Activated naive CD8-positive, alpha-beta T cell treated with anti-CD3 and anti-CD28 coated beads, Interleukin-2, amount 10 ng/mL, durations not matched to agents 7 days and 5 days (primary cell): ENCODE measurements at regions not wholly inside any gene's neighbourhood (a gene's known extent, or its start where the extent isn't known, plus 50 kb on each side); places are given as distances from the start of the nearest gene placed in this dataset.

Experiments used
- ATAC-seq: fragments of 150-1000 bp; cut with Tn5 transposase; one replicate; pipeline ENCODE4 v1.10.0; 2021; ENCODE audit warnings: low read depth, moderate library complexity
- POLR2A ChIA-PET: fragments of 350-600 bp; sonication (Branson Sonifier 250); formaldehyde crosslinking; loops from one replicate; lab custom pipeline; 2021; ENCODE audit warnings: antibody characterized with exemption; lab: Charles Lee
- DNase-seq: peaks from one replicate; pipeline ENCODE4 v3.0.0; 2021
- H3K27ac Mint-ChIP-seq: one replicate; pipeline ENCODE4 v1.8.0; 2022; ENCODE audit warnings: mild to moderate bottlenecking, mixed read lengths
- H3K27me3 Mint-ChIP-seq: one replicate; pipeline ENCODE4 v1.8.0; 2022; ENCODE audit warnings: mild to moderate bottlenecking, moderate library complexity, mixed read lengths
- H3K36me3 Mint-ChIP-seq: one replicate; pipeline ENCODE4 v1.8.0; 2021; ENCODE audit warnings: mild to moderate bottlenecking, mixed read lengths
- H3K4me1 Mint-ChIP-seq: one replicate; pipeline ENCODE4 v1.8.0; 2021; ENCODE audit warnings: mixed read lengths
- H3K4me3 Mint-ChIP-seq: one replicate; pipeline ENCODE4 v1.8.0; 2022; ENCODE audit warnings: mild to moderate bottlenecking, moderate library complexity, mixed read lengths
- H3K9me3 Mint-ChIP-seq: one replicate; pipeline ENCODE4 v1.8.0; 2021; ENCODE audit warnings: mixed read lengths

DNA sequence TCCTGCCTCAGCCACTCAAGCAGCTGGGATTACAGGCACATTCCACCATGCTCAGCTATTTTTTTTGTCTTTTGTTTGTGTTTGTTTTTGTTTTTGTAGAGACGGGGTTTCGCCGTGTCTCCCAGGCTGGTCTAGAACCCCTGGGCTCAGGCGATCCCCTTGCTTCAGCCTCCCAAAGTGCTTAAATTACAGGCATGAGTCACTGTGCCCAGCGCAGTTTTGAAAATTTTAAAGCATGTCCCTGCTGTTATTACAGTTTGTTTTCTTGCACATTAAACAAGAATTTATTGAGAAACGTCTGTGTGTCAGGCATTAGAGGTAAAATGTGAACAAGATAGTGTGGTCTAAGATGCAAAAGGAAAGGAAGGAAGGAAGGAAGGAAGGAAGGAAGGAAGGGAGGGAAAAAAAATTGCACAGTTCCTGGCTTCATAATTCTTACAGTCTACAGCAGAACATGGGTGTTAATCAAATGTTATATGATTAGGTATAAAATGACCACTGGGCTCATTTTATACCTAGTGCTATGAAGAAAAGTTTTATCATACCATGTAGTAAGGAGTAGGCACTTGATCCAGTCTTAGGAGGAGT, 205.4 kb downstream of the SNX18 start:
- ATAC-seq (no peak), DNase-seq (no peak)
- Mint-ChIP-seq H3K27me3 (peaks cover 10% of the 10 kb centered on the region), H3K9me3 (peaks cover 5% of the 10 kb centered on the region), H3K27ac (no peak overlapping the region), H3K36me3 (peaks cover 1% of the 10 kb centered on the region), H3K4me3 (no peak overlapping the region), H3K4me1 (peaks cover 1% of the 10 kb centered on the region)
- POLR2A ChIA-PET = no interaction called here

DNA sequence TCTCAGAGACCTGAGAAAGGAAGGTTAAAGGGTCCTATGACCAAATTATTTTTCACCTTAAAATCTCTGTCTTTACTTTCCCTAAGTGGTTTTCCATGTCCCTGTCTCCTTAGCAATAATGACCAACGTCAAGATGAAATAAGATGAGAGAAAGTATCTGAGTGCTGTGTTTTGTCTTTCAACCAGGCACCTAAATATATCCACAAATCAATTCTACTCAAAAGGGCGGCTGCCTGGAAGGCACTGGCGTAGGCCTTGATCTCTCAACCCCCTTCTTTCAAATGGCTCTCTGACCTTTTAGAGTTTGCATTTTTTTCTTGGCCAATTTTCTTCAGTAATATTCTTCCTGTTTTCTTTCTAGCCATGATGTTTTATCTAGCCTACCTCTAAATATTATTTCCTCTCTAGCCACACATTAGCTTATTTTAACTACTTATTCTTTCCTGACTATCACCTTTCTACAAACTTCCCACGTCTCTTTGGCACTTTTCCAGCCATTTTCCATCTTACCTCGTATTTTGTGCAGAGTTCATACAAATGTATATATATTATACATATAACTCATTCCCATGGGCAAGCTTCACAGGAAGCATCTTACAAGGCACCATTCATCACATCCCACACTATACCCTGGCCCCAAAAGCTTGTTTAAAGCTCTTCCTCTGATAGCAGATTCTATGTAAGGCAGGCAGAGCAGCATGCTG, 204.5 kb downstream of the SNX18 start:
- POLR2A ChIA-PET = no interaction called here
- Mint-ChIP-seq H3K27ac (no peak overlapping the region), H3K4me3 (no peak overlapping the region), H3K36me3 (peaks cover 1% of the 10 kb centered on the region), H3K27me3 (peaks cover 6% of the 10 kb centered on the region), H3K9me3 (peaks cover 5% of the 10 kb centered on the region), H3K4me1 (peaks cover 4% of the 10 kb centered on the region)
- DNase-seq (no peak), ATAC-seq (no peak)

DNA sequence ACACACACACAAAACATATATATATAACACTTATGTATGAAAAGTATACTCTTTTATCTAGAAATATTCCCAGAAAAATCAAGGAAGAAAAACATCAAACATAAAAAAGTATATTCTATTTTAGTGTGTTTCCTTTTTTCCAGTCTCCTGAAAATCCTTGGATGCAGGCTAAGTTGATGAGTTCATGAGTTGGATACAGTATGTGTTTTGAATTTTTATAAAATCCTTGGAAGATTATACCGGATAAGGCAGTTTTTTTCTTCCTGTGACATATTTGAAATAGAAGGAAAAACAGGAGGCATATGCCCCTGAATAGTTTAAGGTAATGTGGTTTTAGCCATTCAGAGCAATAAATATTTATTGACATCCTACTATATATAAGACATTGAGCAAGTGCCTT, 203.6 kb downstream of the SNX18 start:
- Mint-ChIP-seq H3K27ac (no peak overlapping the region), H3K4me3 (no peak overlapping the region), H3K36me3 (peaks cover 1% of the 10 kb centered on the region), H3K9me3 (peaks cover 5% of the 10 kb centered on the region), H3K27me3 (no peaks in the 10 kb centered on the region), H3K4me1 (peaks cover 4% of the 10 kb centered on the region)
- DNase-seq = no peak
- no peak for ATAC-seq
- POLR2A ChIA-PET = no interaction called here

DNA sequence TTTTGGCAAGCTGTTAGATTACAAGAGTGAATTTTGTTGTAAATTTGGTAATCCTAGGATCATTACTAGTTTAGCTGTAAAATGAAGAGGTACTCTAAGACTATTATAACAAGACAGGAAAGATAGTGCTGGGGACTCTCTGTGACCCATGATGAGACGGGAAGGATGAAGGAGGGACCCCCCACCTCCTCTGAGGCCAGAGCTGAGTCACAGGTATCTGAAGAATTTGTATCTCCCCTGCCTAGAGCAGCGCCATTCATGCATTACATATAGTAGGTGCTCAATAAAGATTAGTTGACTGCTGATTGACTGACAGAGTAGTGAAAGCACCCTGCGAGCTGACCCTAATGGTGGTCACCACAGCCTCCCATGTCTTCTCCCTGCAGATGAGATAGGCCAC, 202.8 kb downstream of the SNX18 start:
- Mint-ChIP-seq H3K27me3 (no peaks in the 10 kb centered on the region), H3K4me3 (no peak overlapping the region), H3K9me3 (peaks cover 9% of the 10 kb centered on the region), H3K4me1 (peaks cover 4% of the 10 kb centered on the region), H3K36me3 (peaks cover 1% of the 10 kb centered on the region), H3K27ac (no peak overlapping the region)
- ATAC-seq (no peak), DNase-seq (no peak)
- POLR2A ChIA-PET = no interaction called here

DNA sequence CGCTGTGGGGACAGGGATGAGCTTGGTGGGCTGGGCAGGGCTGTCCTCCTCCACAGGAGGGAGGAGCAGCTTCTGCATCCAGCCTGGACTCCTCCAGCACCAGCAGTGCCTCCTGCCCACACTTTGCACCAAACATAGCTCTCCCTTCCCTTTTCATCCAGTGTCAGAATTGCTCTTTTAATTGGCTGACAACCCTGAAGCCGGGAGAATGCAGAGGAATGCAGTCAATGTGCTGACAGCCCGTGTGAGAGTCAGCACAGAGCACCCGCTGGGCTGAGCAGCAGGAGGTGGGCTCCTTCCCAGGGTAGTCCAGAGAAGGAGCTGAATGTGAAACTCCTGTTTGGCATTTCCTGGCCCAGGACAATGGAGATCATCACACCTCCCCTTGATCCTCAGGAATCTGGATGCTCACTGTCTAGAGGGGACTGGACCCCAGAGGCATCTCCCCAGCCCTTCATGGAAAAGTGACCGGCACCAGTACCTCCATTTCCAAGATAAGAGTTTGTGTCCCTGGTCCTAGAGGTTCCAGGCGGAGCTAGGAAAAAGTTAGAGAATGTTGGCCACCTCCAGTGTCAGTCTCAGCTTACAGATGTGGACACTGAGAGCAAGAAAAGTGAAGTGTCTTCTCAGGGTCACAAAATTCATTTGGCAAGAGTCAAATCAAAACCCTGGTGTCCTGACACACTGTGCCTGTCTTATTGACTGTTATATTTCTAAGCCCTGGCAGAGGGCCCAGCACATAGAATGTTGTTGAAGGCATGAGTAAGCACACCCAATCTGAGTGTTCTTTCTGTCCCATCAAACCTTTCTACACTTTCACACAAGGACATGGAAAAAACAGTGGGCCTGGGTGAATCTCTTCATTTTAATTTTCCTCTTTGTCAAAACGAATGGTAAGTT, 202.1 kb downstream of the SNX18 start:
- Mint-ChIP-seq H3K36me3 (peaks cover 1% of the 10 kb centered on the region), H3K27me3 (no peaks in the 10 kb centered on the region), H3K9me3 (peaks cover 11% of the 10 kb centered on the region), H3K27ac (no peak overlapping the region), H3K4me3 (no peak overlapping the region), H3K4me1 (peaks cover 4% of the 10 kb centered on the region)
- POLR2A ChIA-PET = no interaction called here
- DNase-seq (no peak), ATAC-seq (no peak)

DNA sequence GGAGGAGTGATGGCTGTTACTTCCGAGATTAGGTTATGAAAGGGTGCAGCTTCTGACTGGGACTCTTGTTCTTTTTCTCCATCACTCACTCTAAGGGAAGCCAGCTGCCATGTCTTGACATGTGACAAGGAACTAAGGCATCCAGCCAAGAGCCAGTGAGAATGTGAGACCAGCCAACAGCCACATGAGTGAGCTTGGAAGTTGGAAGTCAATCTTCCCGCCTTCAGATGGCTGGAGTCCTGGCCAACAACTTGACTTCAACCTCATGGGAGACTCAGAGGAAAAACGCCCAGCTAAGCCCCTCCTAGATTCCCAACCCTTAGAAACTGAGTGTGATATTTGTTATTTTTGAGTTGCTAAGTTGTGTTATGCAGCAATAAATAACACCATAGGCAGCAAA, 201.1 kb downstream of the SNX18 start:
- Mint-ChIP-seq H3K27ac (no peak overlapping the region), H3K4me3 (no peak overlapping the region), H3K9me3 (peaks cover 12% of the 10 kb centered on the region), H3K27me3 (no peaks in the 10 kb centered on the region), H3K36me3 (peaks cover 3% of the 10 kb centered on the region), H3K4me1 (peaks cover 4% of the 10 kb centered on the region)
- POLR2A ChIA-PET = no interaction called here
- no peak for ATAC-seq
- DNase-seq = no peak

DNA sequence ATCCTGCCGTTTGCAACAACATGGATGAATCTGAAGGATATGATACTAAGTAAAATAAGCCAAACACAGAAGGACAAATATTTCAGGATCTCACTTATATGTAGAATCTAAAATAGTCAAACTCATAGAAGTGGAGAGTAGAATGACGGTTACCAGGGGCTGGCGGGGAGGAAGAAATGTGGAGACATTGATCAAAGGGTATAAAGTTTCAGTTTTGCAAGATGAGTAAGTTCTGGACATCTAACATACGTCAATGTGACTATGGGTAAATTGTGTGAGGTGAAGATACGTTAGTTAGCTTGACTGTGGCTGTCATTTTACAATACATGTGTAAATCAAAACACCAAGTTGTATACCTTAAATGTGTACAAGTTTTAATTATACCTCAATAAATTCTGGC, 200.3 kb downstream of the SNX18 start:
- H3K27me3 Mint-ChIP-seq = no peaks in the 10 kb centered on the region
- POLR2A ChIA-PET = no interaction called here
- H3K4me3 Mint-ChIP-seq = no peak overlapping the region
- peaks cover 4% of the 10 kb centered on the region for H3K4me1 Mint-ChIP-seq
- H3K36me3 Mint-ChIP-seq = peaks cover 3% of the 10 kb centered on the region
- peaks cover 11% of the 10 kb centered on the region for H3K9me3 Mint-ChIP-seq
- DNase-seq = no peak
- peak overlapping the region; percentile 0 for H3K27ac Mint-ChIP-seq
- peak; percentile 66 for ATAC-seq

DNA sequence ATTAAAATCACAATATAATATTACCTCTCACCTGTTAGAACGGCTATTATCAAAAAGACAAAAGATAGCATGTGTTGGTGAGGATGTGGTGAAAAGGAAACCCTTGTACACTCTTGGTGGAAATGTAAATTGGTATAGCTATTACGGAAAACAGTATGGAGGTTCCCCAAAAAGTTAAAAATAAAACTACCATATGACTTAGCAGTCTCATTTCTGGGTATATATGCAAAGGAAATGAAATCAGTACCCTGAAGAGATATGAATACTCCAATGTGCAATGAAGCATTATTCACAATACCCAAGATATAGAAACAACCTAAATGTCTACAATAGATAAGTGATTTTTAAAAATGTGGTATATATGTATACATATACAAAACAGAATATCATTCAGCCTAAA, 199.9 kb downstream of the SNX18 start:
- Mint-ChIP-seq H3K4me3 (no peak overlapping the region), H3K9me3 (peaks cover 11% of the 10 kb centered on the region), H3K27me3 (no peaks in the 10 kb centered on the region), H3K27ac (no peak overlapping the region), H3K36me3 (peaks cover 3% of the 10 kb centered on the region), H3K4me1 (peaks cover 4% of the 10 kb centered on the region)
- POLR2A ChIA-PET = no interaction called here
- ATAC-seq (peak; percentile 32), DNase-seq (no peak)

DNA sequence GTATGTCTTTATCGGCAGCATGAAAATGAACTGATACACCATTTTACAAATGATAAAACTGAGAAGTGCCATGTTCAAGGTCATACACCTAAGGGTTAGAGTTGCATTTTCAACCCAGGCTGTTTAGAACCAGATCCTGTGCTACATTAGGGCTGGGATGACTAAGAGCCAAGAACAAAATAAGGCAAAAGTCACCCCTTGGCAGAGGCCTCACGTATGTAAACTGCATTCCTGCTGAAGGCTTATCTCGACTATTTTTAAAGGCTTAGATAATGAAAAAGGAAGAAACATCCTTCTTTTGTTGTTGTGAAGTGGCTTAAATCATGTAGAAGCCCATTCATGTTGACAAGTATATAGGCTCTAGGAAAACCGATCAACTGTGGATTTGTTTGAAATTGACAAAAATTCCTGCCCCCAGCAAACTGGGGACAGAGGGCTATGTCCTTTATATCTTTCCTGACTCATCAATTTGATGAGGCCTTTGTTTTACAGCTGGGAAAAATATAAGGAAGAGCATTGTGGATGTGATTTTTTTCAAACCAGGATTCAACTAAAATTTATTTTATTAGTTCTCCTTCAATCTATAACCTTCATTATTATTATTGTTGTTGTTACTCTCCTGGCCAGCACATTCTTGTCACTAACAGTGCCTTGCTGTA, 196.5 kb downstream of the SNX18 start:
- no peak for DNase-seq
- Mint-ChIP-seq H3K4me3 (no peak overlapping the region), H3K27me3 (peaks cover 2% of the 10 kb centered on the region), H3K9me3 (peaks cover 12% of the 10 kb centered on the region), H3K27ac (no peak overlapping the region), H3K4me1 (peaks cover 4% of the 10 kb centered on the region), H3K36me3 (peaks cover 3% of the 10 kb centered on the region)
- POLR2A ChIA-PET = no interaction called here
- ATAC-seq = no peak

DNA sequence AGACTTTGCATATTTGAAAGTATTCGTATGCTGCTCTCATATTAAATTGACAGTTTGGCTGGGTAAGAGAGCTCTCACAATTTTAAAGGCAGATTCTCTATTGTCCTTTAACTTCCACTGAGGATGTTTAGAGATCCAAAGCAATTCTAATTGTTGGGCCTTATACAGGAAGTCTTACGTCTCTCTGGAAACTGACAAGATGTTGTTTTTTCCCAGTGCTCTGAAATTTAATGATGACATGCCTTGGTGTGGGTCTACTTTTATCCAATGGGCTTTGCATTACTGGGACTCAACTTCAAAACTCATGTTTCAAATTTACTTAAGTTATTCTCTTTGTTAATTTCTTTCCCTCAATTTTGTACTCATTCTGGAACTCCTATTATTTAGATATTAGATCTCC, 191.5 kb downstream of the SNX18 start:
- POLR2A ChIA-PET = no interaction called here
- Mint-ChIP-seq H3K4me3 (no peak overlapping the region), H3K27ac (no peak overlapping the region)

DNA sequence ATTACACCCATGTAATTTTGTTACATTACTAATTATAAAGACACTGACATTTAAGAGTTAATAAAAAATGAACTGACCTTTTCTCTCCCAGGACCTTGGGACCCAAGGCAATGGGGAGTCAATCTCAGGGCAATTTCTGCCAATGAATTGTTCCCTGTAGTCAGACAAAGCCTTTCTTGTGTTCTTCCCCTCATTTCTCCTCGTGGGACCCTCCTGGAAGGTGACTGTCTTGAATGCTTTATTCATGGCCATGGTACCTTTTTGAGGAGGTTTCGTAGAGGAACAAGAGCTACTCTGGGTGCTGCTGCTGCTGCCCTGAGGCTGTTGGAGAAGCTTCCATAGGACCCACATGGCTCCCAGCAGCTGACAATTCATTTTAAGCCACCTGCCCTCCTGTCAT, 190.3 kb downstream of the SNX18 start:
- no peak for DNase-seq
- no peak for ATAC-seq
- peaks cover 2% of the 10 kb centered on the region for H3K27me3 Mint-ChIP-seq
- POLR2A ChIA-PET = no interaction called here
- H3K4me1 Mint-ChIP-seq = no peaks in the 10 kb centered on the region
- H3K4me3 Mint-ChIP-seq = no peak overlapping the region
- H3K9me3 Mint-ChIP-seq = peaks cover 1% of the 10 kb centered on the region
- H3K36me3 Mint-ChIP-seq = peaks cover 1% of the 10 kb centered on the region
- no peak overlapping the region for H3K27ac Mint-ChIP-seq

More for the DNA sequence above, 191.5 kb downstream of the SNX18 start:
- peaks cover 2% of the 10 kb centered on the region for H3K27me3 Mint-ChIP-seq
- no peaks in the 10 kb centered on the region for H3K4me1 Mint-ChIP-seq
- peaks cover 3% of the 10 kb centered on the region for H3K36me3 Mint-ChIP-seq
- ATAC-seq (no peak), DNase-seq (no peak)
- peaks cover 6% of the 10 kb centered on the region for H3K9me3 Mint-ChIP-seq

DNA sequence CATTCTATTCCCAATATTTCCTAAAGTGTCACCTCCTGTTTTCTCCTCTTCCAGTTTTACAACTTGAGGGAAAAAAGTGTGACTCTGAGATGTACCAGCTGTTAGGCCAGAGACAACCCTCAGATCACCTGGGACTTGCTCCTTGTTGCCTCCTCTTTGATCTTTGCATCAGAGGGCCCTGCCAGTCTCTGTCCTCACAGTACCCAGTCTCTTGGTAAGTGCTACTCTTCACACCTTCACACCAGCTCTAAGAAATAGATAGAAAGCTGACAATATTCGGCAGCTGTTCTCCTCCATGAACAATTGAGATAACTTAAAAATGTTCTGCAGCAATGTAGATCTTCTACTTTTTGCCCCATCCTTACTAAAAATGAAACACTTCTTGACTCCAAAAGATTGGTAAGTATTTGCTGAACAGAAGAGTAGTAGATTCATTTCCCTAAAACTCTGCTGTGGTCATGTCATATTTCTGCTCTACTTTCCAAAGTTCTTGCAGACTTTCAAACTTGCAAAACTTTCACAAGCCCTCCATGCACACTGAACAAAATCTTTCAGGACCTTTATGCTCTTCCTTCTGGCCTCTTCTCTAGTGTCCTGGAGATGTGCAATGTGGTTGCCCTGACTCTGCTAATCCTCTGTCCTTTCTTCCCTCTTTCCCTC, 188.6 kb downstream of the SNX18 start:
- DNase-seq = no peak
- H3K4me3 Mint-ChIP-seq = no peak overlapping the region
- peaks cover 2% of the 10 kb centered on the region for H3K36me3 Mint-ChIP-seq
- H3K9me3 Mint-ChIP-seq = no peaks in the 10 kb centered on the region
- no peak for ATAC-seq
- H3K27me3 Mint-ChIP-seq = no peaks in the 10 kb centered on the region
- no peak overlapping the region for H3K27ac Mint-ChIP-seq
- no peaks in the 10 kb centered on the region for H3K4me1 Mint-ChIP-seq
- POLR2A ChIA-PET = no interaction called here

DNA sequence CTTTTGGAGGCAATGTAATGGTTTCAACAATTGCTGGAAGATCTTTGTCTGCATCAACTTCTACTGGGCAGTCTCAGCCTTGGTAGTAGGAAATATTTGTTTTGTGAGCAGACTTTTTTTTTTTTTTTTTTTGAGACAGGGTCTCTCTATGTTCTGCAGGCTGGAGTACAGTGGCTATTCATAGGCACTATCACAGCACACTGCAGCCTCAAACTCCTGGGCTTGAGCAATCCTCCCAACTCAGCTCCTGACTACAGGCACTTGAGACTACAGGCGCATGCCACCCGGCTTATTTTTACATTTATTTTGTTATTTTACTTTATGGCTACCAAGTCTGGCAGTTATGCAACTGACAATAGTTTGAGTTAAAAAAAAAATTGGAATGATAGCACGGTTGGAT, 187.3 kb downstream of the SNX18 start:
- Mint-ChIP-seq H3K27me3 (no peaks in the 10 kb centered on the region), H3K36me3 (peaks cover 2% of the 10 kb centered on the region), H3K9me3 (no peaks in the 10 kb centered on the region), H3K4me1 (no peaks in the 10 kb centered on the region), H3K27ac (no peak overlapping the region), H3K4me3 (no peak overlapping the region)
- ATAC-seq (no peak), DNase-seq (no peak)
- POLR2A ChIA-PET = no interaction called here
